ENCODE measurements at regions not wholly inside any gene's neighbourhood (a gene's known extent, or its start where the extent isn't known, plus 50 kb on each side); places are given as distances from the start of the nearest gene placed in this dataset.

DNA sequence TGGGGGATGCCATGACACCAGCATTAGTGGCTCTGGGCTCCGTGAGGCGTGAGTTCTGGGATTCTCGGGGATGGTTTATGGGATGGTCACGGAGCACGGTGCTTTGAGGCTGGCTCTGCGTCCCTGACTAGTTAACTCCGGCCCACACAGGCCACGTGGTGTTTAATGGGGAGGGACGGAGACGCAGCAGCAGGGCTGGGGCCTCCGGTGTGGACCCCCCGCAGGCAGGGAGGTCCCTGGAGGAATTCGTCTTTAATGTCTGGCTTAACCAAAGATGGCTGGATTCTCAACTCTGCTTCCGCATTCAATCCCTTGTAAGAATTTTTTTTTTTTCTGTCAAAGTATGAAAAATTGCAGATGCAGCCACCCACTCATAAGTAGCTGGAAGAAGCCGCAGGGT, 86.4 kb upstream of the RFLNA start:
- intact Hi-C loops (cut with DNase I; ENCODE audit: low total_unique reads): no loop called here
- Histone ChIP-seq H3K4me3 (no peak overlapping the region), H3K27me3 (no peaks in the 10 kb centered on the region), H3K9me3 (no peaks in the 10 kb centered on the region), H3K36me3 (ENCODE audit: low read depth, missing control alignments) (no peaks in the 10 kb centered on the region), H3K4me1 (no peaks in the 10 kb centered on the region), H3K27ac (no peak overlapping the region)
- WGBS, 2 donors: 50 to 64% methylated on average over 14 to 15 of the region's 15 CpGs
- DNase-seq: no peak
- TF ChIP-seq, protein P1, sequence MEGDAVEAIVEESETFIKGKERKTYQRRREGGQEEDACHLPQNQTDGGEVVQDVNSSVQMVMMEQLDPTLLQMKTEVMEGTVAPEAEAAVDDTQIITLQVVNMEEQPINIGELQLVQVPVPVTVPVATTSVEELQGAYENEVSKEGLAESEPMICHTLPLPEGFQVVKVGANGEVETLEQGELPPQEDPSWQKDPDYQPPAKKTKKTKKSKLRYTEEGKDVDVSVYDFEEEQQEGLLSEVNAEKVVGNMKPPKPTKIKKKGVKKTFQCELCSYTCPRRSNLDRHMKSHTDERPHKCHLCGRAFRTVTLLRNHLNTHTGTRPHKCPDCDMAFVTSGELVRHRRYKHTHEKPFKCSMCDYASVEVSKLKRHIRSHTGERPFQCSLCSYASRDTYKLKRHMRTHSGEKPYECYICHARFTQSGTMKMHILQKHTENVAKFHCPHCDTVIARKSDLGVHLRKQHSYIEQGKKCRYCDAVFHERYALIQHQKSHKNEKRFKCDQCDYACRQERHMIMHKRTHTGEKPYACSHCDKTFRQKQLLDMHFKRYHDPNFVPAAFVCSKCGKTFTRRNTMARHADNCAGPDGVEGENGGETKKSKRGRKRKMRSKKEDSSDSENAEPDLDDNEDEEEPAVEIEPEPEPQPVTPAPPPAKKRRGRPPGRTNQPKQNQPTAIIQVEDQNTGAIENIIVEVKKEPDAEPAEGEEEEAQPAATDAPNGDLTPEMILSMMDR (IDR thresholded peaks at IDR 0.05): no peak
- no peak for TF ChIP-seq POLR2A (IDR thresholded peaks at IDR 0.05)

DNA sequence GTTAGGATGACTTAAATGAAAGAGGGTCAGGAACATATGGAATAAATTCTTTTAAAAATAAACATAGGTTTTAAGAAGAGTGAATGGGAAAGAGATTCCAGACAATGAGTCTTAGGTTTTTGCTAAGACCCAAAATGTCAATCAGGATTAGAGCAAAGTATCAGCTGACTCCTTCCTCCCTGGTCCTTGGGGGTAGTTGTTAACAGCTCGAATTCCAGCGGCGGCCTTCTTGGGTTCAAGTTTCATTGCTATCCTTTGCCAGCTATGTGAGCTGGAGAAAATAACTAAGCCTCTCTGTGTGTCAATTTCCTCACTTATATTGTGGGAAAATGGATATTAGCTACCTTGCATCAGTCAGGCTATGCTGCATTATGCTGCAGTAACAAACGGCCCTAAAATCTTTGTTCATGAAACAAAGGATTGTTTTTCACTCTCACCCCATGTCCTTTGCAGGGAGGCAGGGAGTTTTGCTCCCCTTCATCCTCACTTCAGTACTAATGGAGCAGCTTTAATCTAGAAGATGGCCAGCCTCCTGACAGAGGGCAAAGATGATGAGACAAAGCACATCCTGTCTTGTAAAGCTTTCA, 83.8 kb upstream of the RFLNA start:
- Histone ChIP-seq H3K4me1 (no peaks in the 10 kb centered on the region), H3K4me3 (no peak overlapping the region)
- TF ChIP-seq POLR2A (IDR thresholded peaks at IDR 0.05): no peak
- TF ChIP-seq, protein P1 (IDR thresholded peaks at IDR 0.05): no peak

DNA sequence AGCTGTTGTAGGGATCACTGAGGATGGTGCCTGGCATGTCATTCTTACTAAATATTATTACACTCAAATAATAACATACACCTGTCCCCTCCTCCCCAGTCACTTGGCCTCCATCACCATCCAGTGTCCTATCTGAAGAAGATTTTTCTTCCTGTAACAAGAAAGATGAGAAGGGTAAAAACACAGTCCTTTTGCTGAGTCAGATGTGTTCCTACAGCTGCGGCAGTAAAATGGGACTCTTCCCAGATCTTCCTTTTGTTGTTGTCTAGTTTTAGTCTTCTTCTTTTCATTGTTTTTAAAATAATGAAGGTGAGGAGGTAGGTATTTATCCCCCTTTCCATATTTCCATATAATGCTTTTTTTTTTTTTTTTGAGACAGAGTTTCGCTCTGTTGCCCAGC, 83.1 kb upstream of the RFLNA start:
- WGBS, 2 donors: 95 to 98% methylated on average over 2 of the region's 2 CpGs
- no peaks in the 10 kb centered on the region for H3K27me3 ChIP-seq
- intact Hi-C loops (cut with DNase I; ENCODE audit: low total_unique reads): no loop called here
- no peaks in the 10 kb centered on the region for H3K4me1 ChIP-seq
- H3K27ac ChIP-seq: no peak overlapping the region
- no peak for DNase-seq
- no peaks in the 10 kb centered on the region for H3K9me3 ChIP-seq
- no peak for TF ChIP-seq POLR2A (IDR thresholded peaks at IDR 0.05)
- TF ChIP-seq, protein P1 (IDR thresholded peaks at IDR 0.05): no peak
- H3K36me3 ChIP-seq (ENCODE audit: low read depth, missing control alignments): no peaks in the 10 kb centered on the region
- no peak overlapping the region for H3K4me3 ChIP-seq

More for the DNA sequence above, 83.8 kb upstream of the RFLNA start:
- DNase-seq: no peak
- H3K36me3 ChIP-seq (ENCODE audit: low read depth, missing control alignments): no peaks in the 10 kb centered on the region
- WGBS, 2 donors: 90 to 91% methylated on average over 4 of the region's 4 CpGs
- H3K9me3 ChIP-seq: no peaks in the 10 kb centered on the region
- H3K27me3 ChIP-seq: no peaks in the 10 kb centered on the region
- H3K27ac ChIP-seq: no peak overlapping the region
- intact Hi-C loops (cut with DNase I; ENCODE audit: low total_unique reads): no loop called here

DNA sequence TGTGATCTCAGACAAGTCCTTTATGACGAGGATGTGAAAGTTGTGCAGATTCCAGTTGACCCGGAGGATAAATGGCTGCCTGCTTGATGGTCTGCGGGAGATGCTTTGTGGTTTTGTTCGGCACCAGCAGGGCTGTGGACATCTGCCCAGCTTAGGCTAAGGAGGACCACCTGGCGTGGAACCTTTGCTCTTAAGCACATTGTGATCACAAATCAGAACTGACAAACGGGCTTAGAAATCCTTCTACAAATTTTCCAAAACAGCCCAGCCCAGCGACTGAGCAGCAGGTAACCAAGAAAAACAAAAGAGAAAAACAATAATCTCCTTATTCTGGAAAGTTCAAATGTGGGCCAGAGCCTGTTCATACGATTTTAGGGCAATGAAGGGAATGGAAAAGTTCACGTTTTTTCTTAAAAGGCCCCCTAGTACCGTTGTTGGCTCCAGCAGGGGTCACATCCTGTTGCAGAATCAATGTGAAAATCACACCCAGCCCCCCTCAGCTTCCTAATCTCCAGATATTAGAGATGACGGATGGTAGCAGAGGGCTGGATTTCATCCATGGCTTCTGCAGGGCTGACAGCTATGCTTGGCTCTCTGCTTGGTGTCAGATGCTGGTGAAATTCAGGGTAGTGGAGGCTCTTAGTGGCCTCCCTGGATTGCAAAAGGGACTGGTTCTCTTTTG, 81.1 kb upstream of the RFLNA start:
- intact Hi-C loops (cut with DNase I; ENCODE audit: low total_unique reads): no loop called here
- 80 to 81% methylated on average over 11 of the region's 11 CpGs for WGBS, 2 donors
- TF ChIP-seq, protein P1 (IDR thresholded peaks at IDR 0.05): no peak
- no peak for TF ChIP-seq POLR2A (IDR thresholded peaks at IDR 0.05)
- H3K4me3 ChIP-seq: no peak overlapping the region
- H3K36me3 ChIP-seq (ENCODE audit: low read depth, missing control alignments): no peaks in the 10 kb centered on the region
- no peak for DNase-seq
- H3K9me3 ChIP-seq: no peaks in the 10 kb centered on the region
- H3K4me1 ChIP-seq: peaks cover 5% of the 10 kb centered on the region
- H3K27ac ChIP-seq: no peak overlapping the region
- H3K27me3 ChIP-seq: no peaks in the 10 kb centered on the region

DNA sequence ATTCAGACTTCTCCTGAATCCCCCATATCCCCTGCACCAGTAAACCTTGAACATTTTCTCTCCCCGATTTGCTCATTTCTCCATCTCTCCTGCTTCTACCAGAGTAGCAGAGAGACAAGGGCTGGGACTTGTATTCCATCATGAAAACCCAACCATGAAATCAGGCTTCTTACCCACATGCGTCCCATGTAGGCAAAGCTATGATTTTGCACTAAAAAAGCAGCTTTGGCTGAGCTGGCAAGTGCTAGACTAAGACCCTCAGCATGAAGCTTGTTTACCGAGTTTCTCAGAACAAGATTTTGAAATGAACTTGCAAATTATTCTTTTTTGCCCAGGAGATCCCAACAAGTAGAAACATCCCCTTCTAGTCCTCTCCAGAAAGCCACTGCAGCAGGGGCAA, 80.3 kb upstream of the RFLNA start:
- Histone ChIP-seq H3K27me3 (no peaks in the 10 kb centered on the region), H3K27ac (no peak overlapping the region), H3K4me1 (peaks cover 5% of the 10 kb centered on the region), H3K36me3 (ENCODE audit: low read depth, missing control alignments) (no peaks in the 10 kb centered on the region), H3K4me3 (no peak overlapping the region), H3K9me3 (no peaks in the 10 kb centered on the region)
- no peak for DNase-seq
- WGBS, 2 donors: 91 to 98% methylated on average over 3 of the region's 3 CpGs
- no peak for TF ChIP-seq POLR2A (IDR thresholded peaks at IDR 0.05)
- TF ChIP-seq, protein P1 (IDR thresholded peaks at IDR 0.05): no peak
- intact Hi-C loops (cut with DNase I; ENCODE audit: low total_unique reads): no loop called here

Data from testis (tissue), 2 donors.